H1 (cell line): ENCODE measurements at regions not wholly inside any gene's neighbourhood (a gene's known extent, or its start where the extent isn't known, plus 50 kb on each side); places are given as distances from the start of the nearest gene placed in this dataset.

Experiments used
- CTCF ChIA-PET: fragments of 300-600 bp; sonication (Branson Sonifier 250); formaldehyde crosslinking; loops from one replicate; lab custom pipeline; 2021; ENCODE audit not compliant: partially characterized antibody; lab: Charles Lee
- POLR2A ChIA-PET: fragments of 300-600 bp; sonication (Branson Sonifier 250); formaldehyde crosslinking; loops from one replicate; lab custom pipeline; 2021; ENCODE audit warnings: inconsistent platforms; ENCODE audit not compliant: partially characterized antibody; lab: Charles Lee
- DNase-seq, 2 experiments: peaks; one replicate each; pipeline versions ENCODE4 v3.0.0 to v3.0.0-alpha.2; 2010 to 2022; ENCODE audit warnings: low spot score in 2 of 2, low read depth in 1 of 2, mixed read lengths in 1 of 2
- FAIRE-seq: peaks from 2 replicates; lab custom pipeline; 2011; peaks lifted over from hg19 to GRCh38; lab: Jason Lieb, UNC
- H2AFZ ChIP-seq: 2 replicates; pipeline ENCODE4 v1.8.1; 2012; ENCODE audit warnings: low read length, inconsistent platforms
- H2AK5ac ChIP-seq: 2 replicates; pipeline ENCODE4 v1.6.1; 2013; ENCODE audit warnings: low read depth, low read length
- H2BK120ac ChIP-seq: replicated peaks from 2 replicates; pipeline ENCODE3; 2013; ENCODE audit warnings: low read depth, low read length, inconsistent platforms
- H2BK12ac ChIP-seq: 2 replicates; pipeline ENCODE4 v1.6.1; 2013; ENCODE audit warnings: low read depth, low read length
- H2BK15ac ChIP-seq: 2 replicates; pipeline ENCODE4 v1.6.1; 2013; ENCODE audit warnings: low read length
- H2BK20ac ChIP-seq: 2 replicates; pipeline ENCODE4 v1.6.1; 2013; ENCODE audit warnings: low read length
- H2BK5ac ChIP-seq: 2 replicates; pipeline ENCODE4 v1.6.1; 2013; ENCODE audit warnings: low read depth, low read length
- H3K14ac ChIP-seq: 2 replicates; pipeline ENCODE4 v1.6.1; 2013; ENCODE audit warnings: inconsistent platforms; ENCODE audit not compliant: insufficient read length
- H3K18ac ChIP-seq: 2 replicates; pipeline ENCODE4 v1.6.1; 2013; ENCODE audit warnings: low read length; ENCODE audit errors: extremely low read depth
- H3K23ac ChIP-seq: 2 replicates; pipeline ENCODE4 v1.6.1; 2013; ENCODE audit warnings: inconsistent platforms; ENCODE audit not compliant: insufficient read length
- H3K23me2 ChIP-seq: 2 replicates; pipeline ENCODE4 v1.6.1; 2013; ENCODE audit warnings: low read depth, low read length
- H3K27ac ChIP-seq: 2 replicates; pipeline ENCODE4 v1.6.1; 2011; ENCODE audit warnings: low read depth, low read length, inconsistent platforms
- H3K27me3 ChIP-seq, 4 experiments: replicated peaks in 1 of 4; 1 replicate in 1 of 4; 2 replicates in 3 of 4; pipeline versions ENCODE4 v1.6.1 to v1.8.1; 2011 to 2013; ENCODE audit warnings: low read length in 3 of 4, mild to moderate bottlenecking in 3 of 4, inconsistent platforms in 2 of 4, mixed read lengths in 2 of 4, moderate library complexity in 1 of 4; ENCODE audit not compliant: control insufficient read depth in 3 of 4, insufficient read depth in 3 of 4; ENCODE audit errors: extremely low read depth in 1 of 4
- H3K36me3 ChIP-seq, 4 experiments: 2 replicates each; pipeline versions ENCODE4 v1.6.1 to v1.8.1; 2011 to 2013; ENCODE audit warnings: mild to moderate bottlenecking in 4 of 4, low read length in 3 of 4, moderate library complexity in 2 of 4, control low read depth in 1 of 4, inconsistent platforms in 1 of 4; ENCODE audit not compliant: insufficient read depth in 4 of 4, control insufficient read depth in 2 of 4
- H3K4ac ChIP-seq: replicated peaks from 2 replicates; pipeline ENCODE3; 2013; ENCODE audit warnings: low read length, low read depth, mixed read lengths, inconsistent platforms; ENCODE audit not compliant: insufficient read length
- H3K4me1 ChIP-seq, 4 experiments: replicated peaks in 1 of 4; 1 replicate in 1 of 4; 2 replicates in 3 of 4; pipeline versions ENCODE4 v1.6.1 to v1.8.1; 2011 to 2013; ENCODE audit warnings: low read length in 3 of 4, inconsistent platforms in 2 of 4, mixed read lengths in 1 of 4; ENCODE audit not compliant: insufficient read depth in 4 of 4, control insufficient read depth in 3 of 4
- H3K4me2 ChIP-seq, 2 experiments: 2 replicates each; pipeline versions ENCODE4 v1.6.1 to v1.8.1; 2011 to 2013; ENCODE audit warnings: low read depth in 2 of 2, low read length in 2 of 2, control low read depth in 1 of 2, inconsistent platforms in 1 of 2, mild to moderate bottlenecking in 1 of 2; ENCODE audit not compliant: insufficient read depth in 1 of 2
- H3K4me3 ChIP-seq, 4 experiments: fragments of 200-600, 300-600 bp in 1 of 4; sonication (generic), shearing (Covaris generic), sonication (Bioruptor Twin) in 1 of 4; 2 replicates each; pipeline versions ENCODE4 v1.5.1 to v1.8.1; 2011 to 2016; ENCODE audit warnings: low read length in 4 of 4, low read depth in 3 of 4, control low read depth in 2 of 4, inconsistent platforms in 2 of 4, mild to moderate bottlenecking in 2 of 4, mixed read lengths in 1 of 4, moderate library complexity in 1 of 4; ENCODE audit not compliant: insufficient read depth in 2 of 4; ENCODE audit errors: extremely low read depth in 1 of 4
- H3K56ac ChIP-seq: replicated peaks from 2 replicates; pipeline ENCODE3; 2013; ENCODE audit warnings: low read depth, mild to moderate bottlenecking, mixed read lengths, low read length, inconsistent platforms; ENCODE audit not compliant: insufficient read length
- H3K79me1 ChIP-seq: 2 replicates; pipeline ENCODE4 v1.6.1; 2013; ENCODE audit warnings: low read depth, low read length, control low read depth
- H3K79me2 ChIP-seq, 2 experiments: 2 replicates each; pipeline versions ENCODE4 v1.6.1 to v1.8.1; 2012 to 2013; ENCODE audit warnings: low read length in 2 of 2, mild to moderate bottlenecking in 2 of 2, inconsistent platforms in 1 of 2; ENCODE audit not compliant: insufficient read depth in 2 of 2, control insufficient read depth in 1 of 2
- H3K9ac ChIP-seq, 4 experiments: replicated peaks in 1 of 4; 1 replicate in 1 of 4; 2 replicates in 3 of 4; pipeline versions ENCODE4 v1.6.1 to v1.8.1; 2011 to 2013; ENCODE audit warnings: low read depth in 3 of 4, low read length in 3 of 4, control low read depth in 2 of 4, mild to moderate bottlenecking in 2 of 4, moderate library complexity in 2 of 4, inconsistent platforms in 1 of 4; ENCODE audit errors: extremely low read depth in 1 of 4
- H3K9me3 ChIP-seq, 2 experiments: 2 replicates each; pipeline versions ENCODE4 v1.6.1 to v1.8.1; 2012 to 2013; ENCODE audit warnings: mild to moderate bottlenecking in 2 of 2, moderate library complexity in 2 of 2, control low read depth in 1 of 2, inconsistent platforms in 1 of 2, low read depth in 1 of 2, low read length in 1 of 2, mixed read lengths in 1 of 2; ENCODE audit not compliant: insufficient read depth in 2 of 2
- H4K20me1 ChIP-seq, 2 experiments: replicated peaks in 1 of 2; 2 replicates each; pipeline versions ENCODE3 to v1.8.1; 2011 to 2013; ENCODE audit warnings: inconsistent platforms in 2 of 2, low read length in 2 of 2, mild to moderate bottlenecking in 1 of 2; ENCODE audit not compliant: insufficient read depth in 2 of 2, control insufficient read depth in 1 of 2
- H4K5ac ChIP-seq: 2 replicates; pipeline ENCODE4 v1.6.1; 2013; ENCODE audit warnings: low read length, low read depth, mixed read lengths, inconsistent platforms; ENCODE audit not compliant: insufficient read length
- H4K8ac ChIP-seq: 2 replicates; pipeline ENCODE4 v1.8.0; 2013; ENCODE audit warnings: mild to moderate bottlenecking, moderate library complexity, low read length, inconsistent platforms; ENCODE audit not compliant: insufficient read depth; ENCODE audit errors: extremely low read depth
- H4K91ac ChIP-seq: replicated peaks from 2 replicates; pipeline ENCODE3; 2013; ENCODE audit warnings: low read length, mixed read lengths, inconsistent platforms; ENCODE audit not compliant: insufficient read length
- EGR1 ChIP-seq: IDR thresholded peaks from 2 replicates; pipeline ENCODE4 v1.6.1; 2011; ENCODE audit warnings: low read depth, low read length, borderline replicate concordance
- JUN ChIP-seq: IDR thresholded peaks from 2 replicates; pipeline ENCODE4 v1.6.1; 2011; ENCODE audit warnings: low read depth, mild to moderate bottlenecking, improper control_type of control experiment, low read length
- KDM1A ChIP-seq: fragments of 200-600, 300-600 bp; sonication (generic); IDR thresholded peaks from 2 replicates; pipeline ENCODE4 v1.7.1; 2016; ENCODE audit warnings: mild to moderate bottlenecking, low read length, borderline replicate concordance
- SIN3A ChIP-seq, 2 experiments: IDR thresholded peaks in 1 of 2; conservative IDR thresholded peaks in 1 of 2; 2 replicates each; pipeline ENCODE4 v1.6.1; 2011 to 2012; ENCODE audit warnings: low read length in 2 of 2, improper control_type of control experiment in 1 of 2, low read depth in 1 of 2, mild to moderate bottlenecking in 1 of 2
- SRF ChIP-seq: IDR thresholded peaks from 2 replicates; pipeline ENCODE4 v1.6.1; 2011; ENCODE audit warnings: mild to moderate bottlenecking, low read depth, low read length, moderate library complexity
- TAF1 ChIP-seq: IDR thresholded peaks from 2 replicates; pipeline ENCODE4 v1.6.1; 2011; ENCODE audit warnings: mild to moderate bottlenecking, low read depth, low read length
- TAF7 ChIP-seq: optimal IDR thresholded peaks from 2 replicates; pipeline ENCODE3; 2011; ENCODE audit warnings: low read depth, mild to moderate bottlenecking, inconsistent platforms, low read length, moderate library complexity, borderline replicate concordance
- WGBS, 2 experiments: shearing (Covaris generic) in 1 of 2; methylation state at CpG; one replicate each; pipeline versions ENCODE4 v1.1.6 to v1.1.7; 2013 to 2015; ENCODE audit warnings: low lambda C conversion rate in 2 of 2, mixed read lengths in 2 of 2, inconsistent platforms in 1 of 2, low coverage in 1 of 2, missing lambda C conversion rate in 1 of 2; ENCODE audit not compliant: insufficient replicate concordance in 2 of 2, insufficient coverage in 1 of 2, insufficient read length in 1 of 2; ENCODE audit errors: extremely low coverage in 1 of 2, missing lambda C conversion rate in 1 of 2; 5-methylcytosine and 5-hydroxymethylcytosine counted together

- Histone ChIP-seq H3K18ac (no peak overlapping the region), H3K4ac (no peak overlapping the region), H2BK12ac (no peak overlapping the region), H3K4me2 (no peak overlapping the region), H3K79me2 (no peaks in the 10 kb centered on the region), H2BK120ac (no peak overlapping the region), H3K4me3 (no peak overlapping the region), H4K5ac (no peak overlapping the region), H3K23ac (no peak overlapping the region), H3K4me1 (no peaks in the 10 kb centered on the region), H2AK5ac (no peak overlapping the region), H2BK15ac (no peak overlapping the region), H3K9ac (no peak overlapping the region), H4K91ac (no peak overlapping the region), H4K20me1 (no peaks in the 10 kb centered on the region), H2BK5ac (no peak overlapping the region), H3K23me2 (no peaks in the 10 kb centered on the region), H3K56ac (no peak overlapping the region), H3K27me3 (no peaks in the 10 kb centered on the region), H3K36me3 (no peaks in the 10 kb centered on the region), H2AFZ (no peak overlapping the region; the same call in 1 of the 2 replicates), H4K8ac (no peak overlapping the region), H3K9me3 (no peaks in the 10 kb centered on the region), H3K27ac (no peak overlapping the region), H3K14ac (no peak overlapping the region), H2BK20ac (no peak overlapping the region), H3K79me1 (no peaks in the 10 kb centered on the region)
- no peak for FAIRE-seq
- TF ChIP-seq SRF (no peak), EGR1 (no peak), TAF1 (no peak), KDM1A (no peak), SIN3A (conservative IDR thresholded peaks at IDR 0.05 in 1 of 2, IDR thresholded peaks at IDR 0.05 in 1 of 2; ENCODE audit: low read depth in 1 of 2, low read length in 2 of 2) (no peak), TAF7 (no peak), JUN (no peak)
- ChIA-PET CTCF (interaction anchor here (1.1 kb wide), 1 partner anchor 9 kb away, joined by 3 read pairs; no protein-coding TSS in a partner anchor), POLR2A (no interaction called here)
- WGBS, 2 experiments, result 84% methylated on average over 7 of the region's 7 CpGs; no CpG with 5 or more reads in 1 of the 2 experiments
- DNase-seq, result no peak
These were observed 395.6 kb upstream of the TRIB2 start for GRCh38 chr2:12320991-12321641.
